T-cell (primary cell): ENCODE measurements at regions not wholly inside any gene's neighbourhood (a gene's known extent, or its start where the extent isn't known, plus 50 kb on each side); places are given as distances from the start of the nearest gene placed in this dataset.

Experiments
- ATAC-seq, 4 experiments: fragments of 200-7000 bp in 3 of 4; fragments of 150-1000 bp in 1 of 4; cut with Tn5 transposase; replicated peaks in 1 of 4; 1 replicate in 3 of 4; 2 replicates in 1 of 4; pipeline ENCODE4 v1.10.0; 2021; ENCODE audit warnings: moderate library complexity in 3 of 4, mild to moderate bottlenecking in 2 of 4, moderate number of reproducible peaks in 1 of 4
- CTCF ChIA-PET, 2 donors: fragments of 300-600 bp; sonication (Branson Sonifier 250); formaldehyde crosslinking; loops; one replicate each; lab custom pipeline; 2022; ENCODE audit warnings: antibody characterized with exemption in 2 of 2; lab: Charles Lee
- POLR2A ChIA-PET, 2 donors: fragments of 300-600 bp; sonication (Branson Sonifier 250); formaldehyde crosslinking; loops; one replicate each; lab custom pipeline; 2022; ENCODE audit warnings: antibody characterized with exemption in 2 of 2; lab: Charles Lee
- DNase-seq, 35 experiments: peaks; one replicate each; pipeline versions ENCODE4 v3.0.0 to v3.0.0-alpha.2; 2013 to 2023
- H3K27ac ChIP-seq: one replicate; pipeline ENCODE4 v1.5.1; 2013; ENCODE audit warnings: low read length
- H3K27me3 ChIP-seq, 2 experiments: replicated peaks in 1 of 2; 1 replicate in 1 of 2; 2 replicates in 1 of 2; pipeline versions ENCODE4 v1.6.1 to v1.7.0; 2013; ENCODE audit warnings: low read length in 1 of 2, mixed read lengths in 1 of 2; ENCODE audit not compliant: control insufficient read depth in 2 of 2, insufficient read depth in 2 of 2; ENCODE audit errors: extremely low read depth in 1 of 2
- H3K36me3 ChIP-seq, 2 donors: 1 replicate in 1 of 2; 2 replicates in 1 of 2; pipeline versions ENCODE4 v1.6.1 to v1.7.0; 2013; ENCODE audit warnings: low read length in 1 of 2; ENCODE audit not compliant: control insufficient read depth in 2 of 2, insufficient read depth in 1 of 2; ENCODE audit errors: extremely low read depth in 1 of 2
- H3K4me1 ChIP-seq, 2 experiments: 1 replicate in 1 of 2; 2 replicates in 1 of 2; pipeline versions ENCODE4 v1.6.1 to v1.7.0; 2013; ENCODE audit warnings: low read length in 2 of 2, mixed read lengths in 1 of 2; ENCODE audit not compliant: insufficient read depth in 2 of 2, control insufficient read depth in 1 of 2; ENCODE audit errors: extremely low read depth in 1 of 2
- H3K4me3 ChIP-seq, 2 donors: 1 replicate in 1 of 2; 2 replicates in 1 of 2; pipeline versions ENCODE4 v1.5.1 to v1.7.0; 2013; ENCODE audit warnings: mild to moderate bottlenecking in 2 of 2, low read length in 1 of 2, moderate library complexity in 1 of 2; ENCODE audit not compliant: control insufficient read depth in 1 of 2; ENCODE audit errors: extremely low read depth in 1 of 2
- H3K9me3 ChIP-seq: 2 replicates; pipeline ENCODE4 v1.7.0; 2013
- H3K27ac Mint-ChIP-seq, 2 donors: one replicate each; pipeline ENCODE4 v1.8.0; 2020 to 2021; ENCODE audit warnings: mild to moderate bottlenecking in 2 of 2, mixed read lengths in 2 of 2
- H3K27me3 Mint-ChIP-seq, 2 donors: one replicate each; pipeline ENCODE4 v1.8.0; 2021 to 2022; ENCODE audit warnings: mixed read lengths in 2 of 2
- H3K36me3 Mint-ChIP-seq: one replicate; pipeline ENCODE4 v1.8.0; 2021; ENCODE audit warnings: mixed read lengths
- H3K4me1 Mint-ChIP-seq, 3 donors: one replicate each; pipeline ENCODE4 v1.8.0; 2020 to 2022; ENCODE audit warnings: mixed read lengths in 3 of 3, mild to moderate bottlenecking in 1 of 3
- H3K4me3 Mint-ChIP-seq, 3 donors: one replicate each; pipeline ENCODE4 v1.8.0; 2020 to 2022; ENCODE audit warnings: mild to moderate bottlenecking in 3 of 3, mixed read lengths in 3 of 3, moderate library complexity in 3 of 3
- H3K9me3 Mint-ChIP-seq, 3 donors: one replicate each; pipeline ENCODE4 v1.8.0; 2020 to 2022; ENCODE audit warnings: mixed read lengths in 3 of 3
- WGBS: methylation state at CpG from one replicate; pipeline ENCODE4 v1.1.5; 2013; ENCODE audit warnings: missing lambda C conversion rate; ENCODE audit not compliant: insufficient coverage; 5-methylcytosine and 5-hydroxymethylcytosine counted together

DNA sequence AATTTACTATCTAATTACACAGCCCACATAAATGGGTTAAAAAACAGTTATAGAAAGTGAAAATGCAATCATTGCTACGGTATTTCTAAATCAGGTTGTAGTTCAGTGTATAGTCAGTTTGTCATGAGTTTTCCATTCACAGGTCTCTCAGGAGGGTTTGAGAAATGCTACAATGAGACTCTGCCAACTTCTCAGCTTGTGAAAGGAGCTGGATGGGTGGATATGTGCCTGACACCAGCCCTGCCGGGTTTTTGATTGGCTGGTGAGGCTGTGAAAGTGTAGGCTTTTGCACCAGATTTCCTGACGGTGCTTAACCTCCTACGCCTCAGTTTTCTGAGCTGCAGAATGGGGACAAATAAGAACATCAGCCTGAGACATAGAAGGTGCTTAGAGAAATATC, 102.6 kb upstream of the SMIM21 start:
- Mint-ChIP-seq H3K4me1 (no peaks in the 10 kb centered on the region), H3K27ac (no peak overlapping the region), H3K4me3 (no peak overlapping the region), H3K27me3 (peaks cover 8 to 22% of the 10 kb centered on the region in 2 donors), H3K9me3 (no peaks in the 10 kb centered on the region), H3K36me3 (no peaks in the 10 kb centered on the region)
- DNase-seq (no peak), ATAC-seq (no peak)
- WGBS, result 63% methylated on average over 1 of the region's 4 CpGs
- POLR2A ChIA-PET, result no interaction called here
- H3K4me3 ChIP-seq, result no peak overlapping the region
- CTCF ChIA-PET, result no interaction called here
- H3K9me3 ChIP-seq, result no peaks in the 10 kb centered on the region
- H3K27me3 ChIP-seq, result peaks cover 0 to 13% of the 10 kb centered on the region in 2 experiments
- no peaks in the 10 kb centered on the region for H3K36me3 ChIP-seq
- no peak overlapping the region for H3K27ac ChIP-seq
- no peaks in the 10 kb centered on the region for H3K4me1 ChIP-seq

GRCh38 chr18:75529394-75529793, 101.9 kb upstream of the SMIM21 start:
- ChIA-PET CTCF (no interaction called here), POLR2A (no interaction called here)
- Histone ChIP-seq H3K9me3 (no peaks in the 10 kb centered on the region), H3K27ac (no peak overlapping the region), H3K4me1 (no peaks in the 10 kb centered on the region), H3K4me3 (no peak overlapping the region), H3K27me3 (peaks cover 0 to 20% of the 10 kb centered on the region in 2 experiments), H3K36me3 (no peaks in the 10 kb centered on the region)
- Mint-ChIP-seq H3K4me1 (no peaks in the 10 kb centered on the region), H3K36me3 (no peaks in the 10 kb centered on the region), H3K27ac (no peak overlapping the region), H3K27me3 (peaks cover 8 to 22% of the 10 kb centered on the region in 2 donors), H3K4me3 (no peak overlapping the region), H3K9me3 (no peaks in the 10 kb centered on the region)
- 80% methylated on average over 5 of the region's 8 CpGs for WGBS
- ATAC-seq (no peak), DNase-seq (no peak)

GRCh38 chr18:75527848-75528685, 100.6 kb upstream of the SMIM21 start:
- 79% methylated on average over 2 of the region's 6 CpGs for WGBS

GRCh38 chr18:75526038-75526437, 98.5 kb upstream of the SMIM21 start:
- DNase-seq (no peak), ATAC-seq (no peak)
- POLR2A ChIA-PET, result no interaction called here
- Histone ChIP-seq H3K4me1 (no peaks in the 10 kb centered on the region), H3K9me3 (no peaks in the 10 kb centered on the region), H3K27me3 (peaks cover 0 to 32% of the 10 kb centered on the region in 2 experiments), H3K4me3 (no peak overlapping the region), H3K36me3 (no peaks in the 10 kb centered on the region), H3K27ac (no peak overlapping the region)
- H3K4me3 Mint-ChIP-seq, result no peak overlapping the region
- H3K36me3 Mint-ChIP-seq, result no peaks in the 10 kb centered on the region
- CTCF ChIA-PET, result no interaction called here
- H3K27ac Mint-ChIP-seq, result no peak overlapping the region
- no peaks in the 10 kb centered on the region for H3K4me1 Mint-ChIP-seq
- 88% methylated on average over 4 of the region's 6 CpGs for WGBS
- H3K9me3 Mint-ChIP-seq, result no peaks in the 10 kb centered on the region
- H3K27me3 Mint-ChIP-seq, result peaks cover 4 to 14% of the 10 kb centered on the region in 2 donors

More at GRCh38 chr18:75527848-75528685, 100.6 kb upstream of the SMIM21 start:
- CTCF ChIA-PET, result no interaction called here
- Histone ChIP-seq H3K4me3 (no peak overlapping the region), H3K27ac (no peak overlapping the region), H3K4me1 (no peaks in the 10 kb centered on the region), H3K36me3 (no peaks in the 10 kb centered on the region), H3K9me3 (no peaks in the 10 kb centered on the region), H3K27me3 (peaks cover 0 to 25% of the 10 kb centered on the region in 2 experiments)
- Mint-ChIP-seq H3K9me3 (no peaks in the 10 kb centered on the region), H3K27ac (no peak overlapping the region), H3K36me3 (no peaks in the 10 kb centered on the region), H3K4me1 (no peaks in the 10 kb centered on the region), H3K4me3 (no peak overlapping the region), H3K27me3 (peaks cover 8 to 22% of the 10 kb centered on the region in 2 donors)
- DNase-seq (no peak), ATAC-seq (no peak)
- POLR2A ChIA-PET, result no interaction called here

DNA sequence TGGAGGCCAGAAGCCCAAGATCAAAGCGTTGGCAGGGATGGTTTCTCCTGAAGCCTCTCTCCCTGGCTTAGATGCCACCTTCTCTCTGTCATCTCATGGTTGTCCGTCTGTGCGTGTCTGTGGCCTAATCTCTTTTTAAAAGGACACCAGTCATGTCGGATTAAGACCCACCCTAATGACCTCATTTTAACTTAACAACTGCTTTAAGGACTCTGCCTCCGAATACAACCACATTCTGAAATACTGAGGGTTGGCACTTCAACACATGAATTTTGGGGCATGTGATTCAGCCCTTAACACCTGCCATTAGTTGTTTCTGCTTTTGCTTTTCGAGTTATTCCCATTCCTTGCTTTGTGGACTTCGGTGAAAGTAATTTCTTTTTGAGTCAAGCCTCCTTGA, 97.8 kb upstream of the SMIM21 start:
- DNase-seq (no peak), ATAC-seq (no peak)
- Mint-ChIP-seq H3K4me1 (no peaks in the 10 kb centered on the region), H3K27ac (no peak overlapping the region), H3K4me3 (no peak overlapping the region), H3K27me3 (peaks cover 4 to 14% of the 10 kb centered on the region in 2 donors), H3K9me3 (no peaks in the 10 kb centered on the region), H3K36me3 (no peaks in the 10 kb centered on the region)
- Histone ChIP-seq H3K4me1 (no peaks in the 10 kb centered on the region), H3K4me3 (no peak overlapping the region), H3K9me3 (no peaks in the 10 kb centered on the region), H3K27me3 (peaks cover 0 to 32% of the 10 kb centered on the region in 2 experiments), H3K36me3 (no peaks in the 10 kb centered on the region), H3K27ac (no peak overlapping the region)
- POLR2A ChIA-PET, result no interaction called here
- CTCF ChIA-PET, result no interaction called here
- WGBS, result 77% methylated on average over 7 of the region's 7 CpGs

DNA sequence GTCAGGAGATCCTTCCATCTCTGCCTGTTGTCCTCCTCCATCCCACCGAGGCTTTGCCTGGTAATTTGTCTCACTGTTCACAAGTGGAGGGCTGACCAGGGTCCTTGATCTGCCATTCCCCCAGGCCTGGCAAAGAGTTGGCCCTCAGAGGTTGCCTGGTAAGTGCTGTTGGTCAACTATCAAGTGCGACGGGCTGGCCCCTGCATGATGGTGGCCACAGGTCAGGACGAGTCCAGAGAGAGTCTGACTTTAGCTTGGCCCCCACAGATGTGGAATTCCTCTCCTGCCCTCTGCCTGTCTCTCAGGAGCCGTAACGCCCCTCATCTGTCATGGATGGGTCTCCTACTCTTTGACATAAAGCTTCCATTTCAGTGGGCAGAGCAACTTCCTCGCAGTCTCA, 97.3 kb upstream of the SMIM21 start:
- Histone ChIP-seq H3K4me3 (no peak overlapping the region), H3K9me3 (no peaks in the 10 kb centered on the region), H3K27ac (no peak overlapping the region), H3K4me1 (no peaks in the 10 kb centered on the region), H3K27me3 (peaks cover 0 to 32% of the 10 kb centered on the region in 2 experiments), H3K36me3 (no peaks in the 10 kb centered on the region)
- ChIA-PET POLR2A (no interaction called here), CTCF (no interaction called here)
- H3K9me3 Mint-ChIP-seq, result no peaks in the 10 kb centered on the region
- peaks cover 4 to 14% of the 10 kb centered on the region in 2 donors for H3K27me3 Mint-ChIP-seq
- ATAC-seq (no peak), DNase-seq (no peak)
- no peaks in the 10 kb centered on the region for H3K36me3 Mint-ChIP-seq
- WGBS, result 86% methylated on average over 6 of the region's 7 CpGs
- H3K4me3 Mint-ChIP-seq, result no peak overlapping the region
- no peaks in the 10 kb centered on the region for H3K4me1 Mint-ChIP-seq
- no peak overlapping the region for H3K27ac Mint-ChIP-seq
